Fibroblast of gingiva (primary cell): ENCODE measurements at regions not wholly inside any gene's neighbourhood (a gene's known extent, or its start where the extent isn't known, plus 50 kb on each side); places are given as distances from the start of the nearest gene placed in this dataset.
A peak's percentile ranks its signal among the peaks of the same experiment; 100 is the strongest.
"Not testable (repeated sequence)": the region's sequence is repeated elsewhere in the genome, so short reads cannot be mapped to it uniquely, and the experiment has no call there.

Experiments used
- DNase-seq: peaks from one replicate; pipeline ENCODE4 v3.0.0-alpha.2; 2011; ENCODE audit warnings: low read depth

DNA sequence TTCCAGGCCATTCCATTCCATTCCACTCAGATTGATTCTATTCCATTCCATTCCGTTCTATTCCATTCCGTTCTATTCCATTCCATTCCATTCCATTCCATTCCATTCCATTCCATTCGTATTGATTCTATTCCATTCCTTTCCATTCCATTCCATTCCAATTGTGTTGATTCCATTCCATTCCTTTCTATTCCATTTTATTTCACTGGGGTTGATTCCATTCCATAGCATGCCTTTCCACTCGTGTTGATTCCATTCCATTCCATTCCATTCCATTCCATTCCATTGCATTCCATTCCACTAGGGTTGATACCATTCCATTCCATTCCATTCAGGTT, 1142.3 kb downstream of the RPIA start:
- DNase-seq = peak; percentile 39

DNA sequence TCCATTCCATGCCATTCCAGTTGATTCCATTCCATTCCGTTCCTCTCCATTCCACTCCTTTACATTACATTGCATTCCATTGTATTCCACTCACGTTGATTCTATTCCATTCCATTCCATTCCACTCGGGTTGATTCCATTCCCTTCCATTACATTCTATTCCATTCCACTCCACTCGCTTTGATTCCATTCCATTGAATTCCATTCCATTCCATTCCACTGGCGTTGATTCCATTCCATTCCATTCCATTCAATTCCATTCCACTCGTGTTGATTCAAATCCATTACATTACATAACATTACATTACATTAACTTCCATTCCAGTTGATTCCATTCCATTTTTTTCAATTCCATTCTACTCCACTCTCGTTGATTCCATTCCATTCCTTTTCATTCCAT, 1142.8 kb downstream of the RPIA start:
- DNase-seq = no peak

DNA sequence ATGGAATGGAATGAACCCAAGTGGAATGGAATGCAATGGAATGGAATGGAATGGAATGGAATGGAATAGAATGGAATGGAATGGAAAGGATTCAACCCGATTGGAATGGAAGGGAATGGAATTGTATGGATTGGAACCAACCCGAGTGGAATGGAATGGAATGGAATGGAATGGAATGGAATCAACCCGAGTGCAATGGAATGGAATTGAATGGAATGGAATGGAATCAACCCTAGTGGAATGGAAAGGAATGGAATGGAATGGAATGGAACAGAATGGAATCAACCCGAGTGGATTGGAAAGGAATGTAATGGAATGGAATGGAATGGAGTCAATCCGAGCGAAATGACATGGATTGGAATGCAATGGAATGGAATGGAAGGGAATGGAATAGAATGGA, 1144.9 kb downstream of the RPIA start:
- DNase-seq = peak; percentile 47

DNA sequence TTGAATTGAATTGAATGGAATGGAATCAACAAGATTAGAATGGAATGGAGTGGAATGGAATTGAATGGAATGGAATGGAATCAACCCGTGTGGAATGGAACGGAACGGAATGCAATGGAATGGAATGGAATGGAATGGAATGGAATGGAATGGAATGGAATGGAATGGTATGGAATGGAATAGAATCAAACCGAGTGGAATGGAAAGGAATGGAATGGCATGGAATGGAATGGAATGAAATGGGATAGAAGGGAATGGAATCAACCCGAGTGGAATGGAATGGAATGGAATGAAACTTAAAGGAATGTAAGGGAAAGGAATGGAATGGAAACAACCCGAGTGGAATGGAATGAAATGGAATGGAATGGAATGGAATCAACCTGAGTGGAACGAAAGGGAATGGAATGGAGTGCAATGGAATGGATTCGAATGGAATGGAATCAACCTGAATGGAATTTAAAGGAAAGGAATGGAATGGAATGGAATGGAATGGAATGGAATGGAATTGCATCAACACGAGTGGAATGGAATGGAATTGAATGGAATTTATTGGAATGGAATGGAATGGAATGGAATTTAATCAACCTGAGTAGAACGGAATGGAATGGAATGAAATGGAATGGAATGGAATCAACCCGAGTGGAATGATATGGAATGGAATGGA, 1146.6 kb downstream of the RPIA start:
- DNase-seq = peak; percentile 40

DNA sequence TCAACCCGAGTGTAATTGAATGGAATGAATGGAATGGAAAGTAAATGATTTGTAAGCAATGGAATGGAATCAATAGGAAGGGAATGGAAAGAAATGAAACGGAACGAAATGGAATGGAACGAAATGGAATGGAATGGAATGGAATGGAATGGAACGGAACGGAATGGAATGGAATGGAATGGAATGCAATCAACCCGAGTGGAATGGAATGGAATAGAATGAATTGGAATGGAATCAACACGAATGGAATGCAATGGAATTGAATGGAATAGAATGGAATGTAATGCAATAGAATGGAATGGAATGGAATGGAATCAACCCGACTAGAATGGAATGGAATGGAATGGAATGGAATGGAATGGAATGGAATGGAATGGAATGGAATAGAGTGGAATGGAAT, 1148.7 kb downstream of the RPIA start:
- DNase-seq = peak; percentile 25

DNA sequence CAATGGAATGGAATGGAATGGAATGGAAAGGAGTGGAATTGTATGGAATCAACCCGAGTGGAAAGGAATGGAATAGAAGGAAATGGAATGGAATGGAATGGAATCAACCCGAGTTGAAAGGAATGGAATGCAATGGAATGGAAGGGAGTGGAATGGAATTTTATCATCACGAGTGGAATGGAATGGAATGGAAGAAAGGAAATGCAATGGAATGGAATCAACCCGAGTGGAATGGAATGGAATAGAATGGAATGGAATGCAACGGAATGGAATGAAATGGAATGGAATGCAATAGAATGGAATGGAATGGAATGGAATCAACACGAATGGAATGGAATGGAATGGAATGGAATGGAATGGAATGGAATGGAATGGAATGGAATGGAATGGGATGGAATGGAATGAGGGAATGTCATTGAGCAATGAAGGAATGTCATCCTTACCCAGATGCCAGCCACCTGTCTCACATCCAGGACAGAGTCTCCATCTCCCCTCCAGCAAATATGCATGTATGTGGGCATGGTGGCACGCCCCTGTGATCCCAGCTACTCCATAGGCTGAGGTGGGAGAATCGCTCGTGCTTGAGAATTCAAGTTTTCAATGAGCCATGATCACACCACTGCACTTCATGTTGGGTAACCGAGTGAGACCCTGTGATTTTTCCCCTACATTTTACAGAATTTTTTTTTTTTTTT, 1149.5 kb downstream of the RPIA start:
- DNase-seq = not testable (repeated sequence)

DNA sequence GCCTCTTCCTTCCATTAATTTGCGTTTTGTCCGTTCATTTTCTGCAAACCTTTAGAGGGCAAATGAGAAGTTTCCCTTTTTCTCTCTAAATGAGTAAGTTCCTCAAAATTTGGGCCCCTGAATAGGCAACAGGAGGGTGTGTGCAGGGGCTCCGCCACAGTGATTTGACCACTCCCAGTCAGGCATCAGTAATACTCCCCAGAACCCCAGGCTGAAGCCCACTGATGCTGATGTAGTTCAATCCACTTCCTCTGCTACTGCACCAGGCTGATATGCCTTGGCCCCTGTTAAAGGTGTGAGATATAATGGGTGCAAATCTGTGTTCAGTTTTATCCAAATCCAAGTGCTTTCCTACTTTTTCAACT, 1150.0 kb downstream of the RPIA start:
- no peak for DNase-seq

DNA sequence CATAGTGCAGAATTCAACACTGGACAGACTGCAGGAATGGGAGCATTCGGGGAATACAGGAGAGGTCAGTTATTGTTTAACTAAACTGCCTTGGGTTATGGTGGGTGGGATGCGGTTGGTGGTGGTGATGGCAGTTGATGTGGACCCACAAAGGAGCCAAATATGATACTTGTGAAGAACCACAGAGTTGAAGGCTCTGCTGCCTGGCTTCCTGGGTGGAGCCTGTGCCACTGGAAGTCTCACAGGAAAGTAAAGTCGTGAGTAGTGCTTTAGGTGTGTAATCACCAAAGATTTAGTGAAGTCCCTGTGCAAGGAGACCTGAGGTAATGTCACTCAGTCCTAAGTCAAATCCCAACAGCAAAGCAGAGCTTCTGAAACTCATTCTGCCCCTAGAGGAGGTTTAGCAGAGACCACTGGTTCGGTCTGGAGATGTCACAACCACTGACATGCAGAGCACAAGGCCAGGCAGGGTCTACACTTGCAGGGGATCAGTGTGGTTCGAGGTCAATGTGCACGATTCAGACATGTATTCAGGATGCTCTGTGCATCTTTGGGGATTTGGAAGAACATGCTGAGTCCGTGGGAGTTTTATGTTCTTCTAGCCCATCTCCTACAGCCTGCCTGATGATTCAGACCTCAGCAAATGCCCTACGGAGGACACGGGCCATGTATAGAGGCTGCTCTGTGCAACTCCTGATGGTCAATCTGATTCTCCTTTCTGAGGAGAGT, 1150.9 kb downstream of the RPIA start:
- no peak for DNase-seq

DNA sequence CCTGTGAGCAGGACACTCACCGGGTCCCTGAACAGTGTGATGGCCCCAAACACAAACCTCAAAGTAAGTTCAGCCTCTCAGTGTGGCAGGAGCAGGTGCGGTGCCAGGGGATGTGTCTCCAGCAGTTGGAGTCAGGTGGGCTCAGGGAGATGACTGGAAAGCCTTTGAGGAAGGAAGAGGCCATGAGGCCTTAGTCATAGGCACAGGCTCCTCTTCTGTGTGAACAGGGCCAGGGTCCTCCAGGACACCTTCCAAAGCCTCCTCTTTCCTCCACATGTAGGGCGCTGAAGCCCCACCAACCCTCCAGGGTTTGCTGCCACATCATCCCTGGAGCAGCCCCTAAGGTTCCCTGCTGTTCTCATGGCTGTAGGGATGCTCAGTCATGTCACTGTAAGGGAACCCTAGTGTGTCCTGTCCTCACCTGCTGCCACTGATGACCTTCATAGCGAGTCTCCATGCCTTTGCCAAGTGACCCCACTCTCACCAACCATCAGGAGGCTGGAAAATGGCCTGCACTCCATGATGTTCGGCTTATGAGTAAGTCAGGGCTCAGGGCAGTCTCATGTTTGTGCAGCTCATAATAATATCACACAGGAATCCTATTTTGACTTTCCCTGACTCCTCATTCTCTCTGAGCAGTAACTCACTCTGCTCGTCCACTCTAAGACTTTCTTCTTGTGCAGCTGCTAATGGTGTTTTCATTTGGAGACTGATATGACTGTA, 1152.9 kb downstream of the RPIA start:
- DNase-seq = no peak

DNA sequence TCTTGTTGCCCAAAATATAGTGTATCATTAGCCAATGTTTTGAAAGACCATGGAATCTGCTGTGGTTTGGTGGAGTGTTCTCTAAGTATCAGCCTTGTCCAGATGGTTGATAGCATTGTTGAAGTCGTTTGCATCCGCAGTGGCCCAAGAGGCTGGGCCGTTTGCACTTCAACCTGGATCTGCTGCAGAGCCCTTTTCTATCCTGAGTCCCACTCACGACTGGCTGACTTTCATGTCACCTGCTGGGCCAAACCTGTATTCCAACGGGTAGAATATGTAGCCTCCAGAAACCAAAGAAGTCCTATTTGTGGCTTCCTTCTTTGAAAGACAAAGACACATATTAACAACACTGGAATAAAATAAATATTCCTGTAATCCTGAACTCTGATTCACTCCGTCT, 1154.1 kb downstream of the RPIA start:
- DNase-seq = no peak

DNA sequence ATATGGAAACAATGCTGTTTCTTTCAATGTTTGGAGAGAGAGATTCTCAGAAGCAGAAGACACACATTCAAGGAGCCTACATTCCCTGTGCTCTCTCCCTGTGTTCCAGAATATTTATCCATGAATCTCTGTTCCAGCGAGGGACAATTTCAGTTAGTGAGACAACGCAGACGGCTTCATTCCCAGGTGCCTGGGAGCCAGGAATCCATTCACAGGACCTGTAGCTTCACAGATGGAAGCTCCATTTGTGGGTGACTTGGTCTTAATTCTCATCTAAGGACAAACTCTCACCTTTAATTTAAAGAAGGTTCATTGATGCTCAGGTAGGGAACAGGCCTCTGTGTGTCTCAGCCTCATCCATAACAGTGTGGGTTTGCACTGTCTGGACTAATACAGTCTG, 1156.6 kb downstream of the RPIA start:
- no peak for DNase-seq

DNA sequence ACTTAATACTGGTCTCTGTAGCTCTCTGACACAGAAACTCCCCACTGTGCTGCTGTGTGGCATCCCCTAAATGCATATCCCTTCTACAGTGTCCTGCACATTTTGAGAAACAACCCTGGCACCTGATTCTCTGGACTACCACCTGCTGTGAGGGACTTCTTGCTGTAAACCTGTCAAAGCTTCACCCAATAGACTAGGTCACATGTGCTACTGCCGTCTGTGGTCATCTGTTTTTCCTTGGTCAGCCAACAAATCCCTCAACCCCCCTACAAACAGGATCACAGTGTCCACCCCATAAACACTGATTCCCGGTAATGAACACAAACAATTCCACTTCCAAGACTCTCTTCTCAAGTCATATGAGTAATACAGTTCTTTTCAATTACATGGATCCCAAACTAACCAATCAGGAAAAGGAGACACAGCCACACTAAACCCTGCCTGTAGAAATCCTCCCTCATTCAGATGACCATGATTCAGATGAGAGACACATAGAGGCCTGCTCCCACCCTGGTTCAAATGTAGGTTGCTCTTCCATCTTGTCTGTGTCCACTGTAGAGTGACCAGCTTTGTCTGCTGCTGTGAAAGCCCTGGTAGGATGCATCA, 1157.4 kb downstream of the RPIA start:
- DNase-seq = no peak

DNA sequence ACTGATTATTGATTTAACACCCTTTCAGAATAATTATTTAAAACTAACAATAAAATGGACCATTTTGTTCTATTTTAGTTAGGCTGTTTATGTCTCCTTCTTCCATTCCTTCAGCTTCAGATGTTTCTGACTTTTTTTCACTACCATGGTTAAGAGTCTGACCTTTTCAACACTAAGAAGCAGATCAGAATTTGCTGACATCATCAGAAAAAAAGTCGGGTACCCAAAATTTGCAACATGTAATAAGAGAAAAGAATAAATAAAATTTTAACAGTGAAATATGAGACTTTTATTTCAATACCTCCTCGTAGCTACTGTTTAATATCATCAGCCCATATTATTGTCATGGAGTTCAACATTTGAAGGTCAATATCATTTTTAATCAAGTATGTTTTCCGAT, 1158.3 kb downstream of the RPIA start:
- DNase-seq = no peak

DNA sequence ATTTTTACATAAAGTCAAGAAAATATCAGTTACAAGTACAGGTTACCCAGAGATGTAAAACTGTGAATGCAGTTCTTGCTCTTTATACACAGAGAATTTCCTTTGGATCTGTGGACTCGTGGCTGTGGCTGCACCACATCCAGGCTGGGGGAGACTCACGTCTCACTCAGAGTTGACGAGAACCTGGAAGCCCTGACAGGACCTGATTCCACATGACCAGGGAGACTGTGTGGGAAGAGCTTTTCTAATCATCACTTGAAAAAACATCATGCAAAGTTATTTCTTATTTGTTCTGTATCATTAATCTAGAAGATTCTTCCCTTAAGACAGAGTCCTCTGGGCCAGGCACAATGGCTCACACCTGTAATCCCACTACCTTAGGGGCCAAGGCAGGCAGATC, 1159.0 kb downstream of the RPIA start:
- no peak for DNase-seq

DNA sequence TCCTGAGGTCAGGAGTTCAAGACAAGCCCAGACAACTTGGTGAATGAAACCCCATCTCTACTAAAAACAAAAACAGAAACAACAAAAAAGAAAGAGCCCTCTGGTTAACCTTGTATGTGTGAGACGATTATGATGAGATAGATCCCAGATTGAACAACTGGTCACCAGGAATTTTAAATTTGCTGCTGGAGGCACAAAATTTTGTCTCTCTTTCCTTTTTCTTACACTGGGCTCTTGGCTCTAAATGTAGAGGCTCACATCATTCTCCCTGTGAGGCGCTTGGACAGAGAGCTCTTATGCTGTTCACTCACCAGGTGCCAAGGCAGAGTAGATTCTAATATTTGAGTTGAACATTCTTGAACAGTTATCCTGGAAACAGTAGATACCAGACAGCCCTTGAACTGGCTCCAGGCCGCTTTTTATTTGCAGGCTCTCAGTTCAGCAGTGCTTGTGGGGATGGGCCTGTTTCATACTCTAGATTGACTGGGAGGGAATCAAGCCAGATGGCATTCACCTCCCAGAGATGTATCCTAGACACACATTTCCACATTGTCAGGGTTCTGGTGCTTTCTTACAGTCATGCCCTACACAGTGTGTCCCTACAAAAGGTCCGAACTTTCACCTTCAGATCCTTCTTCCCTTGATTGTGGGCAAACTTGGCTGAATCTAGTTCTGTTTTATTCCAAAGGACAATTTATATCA, 1159.6 kb downstream of the RPIA start:
- DNase-seq = no peak

DNA sequence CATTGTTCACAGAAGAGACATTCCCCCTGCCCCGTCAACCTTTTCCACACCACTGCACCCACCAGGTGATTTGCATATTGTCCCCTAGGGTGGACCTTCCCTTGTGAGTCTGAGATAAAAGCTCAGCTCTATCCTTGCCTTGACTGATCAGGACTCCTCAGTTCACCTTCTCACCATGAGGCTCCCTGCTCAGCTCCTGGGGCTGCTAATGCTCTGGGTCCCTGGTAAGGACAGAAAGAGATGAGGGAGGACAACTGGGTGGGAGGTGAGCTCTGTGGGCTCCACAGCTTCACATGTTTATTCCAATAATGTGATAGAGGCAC, 1160.1 kb downstream of the RPIA start:
- no peak for DNase-seq

DNA sequence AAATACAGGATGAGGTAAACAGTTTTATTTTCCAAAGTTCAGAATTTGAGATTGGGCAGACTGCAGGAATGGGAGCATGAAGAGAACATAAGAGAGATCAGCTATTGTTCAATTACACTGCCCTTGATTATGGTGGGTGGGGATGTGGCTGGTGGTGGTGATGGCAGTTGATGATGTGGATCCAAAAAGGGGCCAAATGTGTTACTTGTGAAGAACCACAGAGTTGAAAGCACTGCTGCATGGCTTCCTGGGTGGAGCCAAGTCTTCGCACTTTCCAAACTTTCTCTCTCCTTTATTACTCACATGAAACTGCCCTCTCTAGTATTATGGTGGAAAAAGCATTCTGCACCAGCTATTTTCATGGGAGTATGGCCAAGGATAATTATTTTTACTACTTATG, 1162.0 kb downstream of the RPIA start:
- not testable (repeated sequence) for DNase-seq

DNA sequence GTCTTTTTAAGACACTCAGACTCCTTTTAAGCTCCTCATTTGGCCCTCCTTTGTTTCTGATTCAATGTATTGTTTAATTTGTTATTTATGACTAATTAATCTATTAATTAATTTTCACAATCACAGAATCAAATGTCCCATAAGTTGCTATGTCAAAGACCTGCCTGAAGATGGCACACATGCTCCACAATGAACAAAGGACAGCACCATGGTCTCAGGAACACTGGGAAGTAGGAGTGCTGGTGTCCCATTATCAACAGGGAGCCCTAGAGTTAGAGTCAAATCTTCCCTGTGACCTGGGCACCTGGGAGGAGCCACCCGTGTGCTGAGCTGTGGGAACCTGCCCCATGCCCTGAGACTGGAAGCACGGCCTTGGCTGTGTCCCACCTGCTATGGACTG, 1164.3 kb downstream of the RPIA start:
- not testable (repeated sequence) for DNase-seq

DNA sequence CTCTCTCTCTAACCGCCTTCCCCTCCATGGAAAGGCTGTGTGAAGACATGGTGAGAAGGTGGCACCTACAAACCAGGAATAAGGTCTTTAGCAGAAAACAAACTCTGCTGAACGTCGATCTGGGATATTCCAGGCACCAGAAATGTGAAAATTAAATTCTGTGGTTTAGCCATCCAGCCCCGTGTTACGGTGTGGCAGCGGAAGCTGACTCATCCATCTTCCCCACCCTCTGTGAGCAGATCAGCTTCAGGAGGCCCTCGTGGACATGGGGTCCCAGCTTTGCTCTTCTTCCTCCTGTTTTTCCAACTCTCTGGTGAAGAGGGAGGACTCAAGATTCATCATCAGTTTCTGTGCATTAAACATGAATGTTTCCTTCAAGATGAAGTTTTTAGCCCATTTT, 1164.8 kb downstream of the RPIA start:
- not testable (repeated sequence) for DNase-seq

DNA sequence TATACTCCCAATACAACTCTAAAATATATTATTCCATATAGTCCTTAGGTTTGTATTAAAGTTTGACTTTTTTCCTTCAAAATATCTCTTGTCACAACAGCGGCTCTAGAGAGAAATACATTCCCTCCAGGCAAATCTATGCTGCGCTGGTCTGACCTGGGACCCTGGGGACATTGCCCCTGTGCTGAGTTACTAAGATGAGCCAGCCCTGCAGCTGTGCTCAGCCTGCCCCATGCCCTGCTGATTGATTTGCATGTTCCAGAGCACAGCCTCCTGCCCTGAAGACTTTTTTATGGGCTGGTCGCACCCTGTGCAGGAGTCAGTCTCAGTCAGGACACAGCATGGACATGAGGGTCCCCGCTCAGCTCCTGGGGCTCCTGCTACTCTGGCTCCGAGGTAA, 1170.7 kb downstream of the RPIA start:
- not testable (repeated sequence) for DNase-seq

DNA sequence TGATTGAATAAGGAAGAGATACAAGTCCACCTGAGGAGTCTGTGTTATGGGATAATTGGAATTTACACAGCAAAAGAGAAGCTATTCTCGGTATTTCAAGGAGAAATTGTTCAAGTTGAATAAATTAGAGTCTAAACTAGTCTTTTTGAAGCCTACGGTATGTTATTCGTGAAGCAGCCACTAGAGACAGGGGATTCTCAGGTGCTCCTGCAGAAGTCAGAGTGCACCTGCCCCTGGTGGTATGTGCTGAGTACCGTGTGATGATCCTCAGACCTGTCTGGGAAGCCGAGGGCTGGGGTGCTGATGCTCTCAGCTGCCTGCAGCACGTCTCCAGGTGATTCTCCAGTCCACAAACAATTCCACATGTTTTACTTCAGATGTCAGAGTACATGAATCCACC, 1171.7 kb downstream of the RPIA start:
- DNase-seq = not testable (repeated sequence)
